HL-60 (cell line): ENCODE measurements at regions not wholly inside any gene's neighbourhood (a gene's known extent, or its start where the extent isn't known, plus 50 kb on each side); places are given as distances from the start of the nearest gene placed in this dataset.

Experiments
- DNase-seq, 2 experiments: peaks; one replicate each; pipeline ENCODE4 v3.0.0-alpha.2; 2010 to 2020; ENCODE audit warnings: low read depth in 1 of 2, low spot score in 1 of 2
- H3K27ac ChIP-seq: fragments of 250-450 bp; sonication (Bioruptor Pico); replicated peaks from 2 replicates; pipeline ENCODE4 v1.5.1; 2020; ENCODE audit warnings: mild to moderate bottlenecking, moderate library complexity
- H3K27me3 ChIP-seq: fragments of 250-450 bp; sonication (Bioruptor Pico); 2 replicates; pipeline ENCODE4 v1.5.1; 2021; ENCODE audit warnings: mild to moderate bottlenecking, moderate library complexity; ENCODE audit not compliant: insufficient read depth, poor library complexity, severe bottlenecking
- H3K4me3 ChIP-seq: replicated peaks from 2 replicates; pipeline ENCODE4 v1.5.1; 2011; ENCODE audit warnings: mild to moderate bottlenecking, control low read depth, low read length; ENCODE audit not compliant: insufficient read depth
- GABPA ChIP-seq: IDR thresholded peaks from 2 replicates; pipeline ENCODE4 v1.6.1; 2012; ENCODE audit warnings: low read depth
- POLR2AphosphoS5 ChIP-seq: IDR thresholded peaks from 2 replicates; pipeline ENCODE4 v1.6.1; 2012; ENCODE audit warnings: low read depth
- SPI1 ChIP-seq: IDR thresholded peaks from 2 replicates; pipeline ENCODE4 v1.6.1; 2012; ENCODE audit warnings: low read depth, mild to moderate bottlenecking, borderline replicate concordance
- TF ChIP-seq, protein P1 (sequence below): IDR thresholded peaks from one replicate; pipeline ENCODE4 v1.5.1; 2011; ENCODE audit warnings: low read length, control low read depth, inconsistent platforms; ENCODE audit not compliant: insufficient read depth
- TF ChIP-seq, protein P2 (sequence below): IDR thresholded peaks from 2 replicates; pipeline ENCODE4 v1.6.1; 2012; ENCODE audit warnings: low read depth; ENCODE audit not compliant: insufficient replicate concordance

DNA sequence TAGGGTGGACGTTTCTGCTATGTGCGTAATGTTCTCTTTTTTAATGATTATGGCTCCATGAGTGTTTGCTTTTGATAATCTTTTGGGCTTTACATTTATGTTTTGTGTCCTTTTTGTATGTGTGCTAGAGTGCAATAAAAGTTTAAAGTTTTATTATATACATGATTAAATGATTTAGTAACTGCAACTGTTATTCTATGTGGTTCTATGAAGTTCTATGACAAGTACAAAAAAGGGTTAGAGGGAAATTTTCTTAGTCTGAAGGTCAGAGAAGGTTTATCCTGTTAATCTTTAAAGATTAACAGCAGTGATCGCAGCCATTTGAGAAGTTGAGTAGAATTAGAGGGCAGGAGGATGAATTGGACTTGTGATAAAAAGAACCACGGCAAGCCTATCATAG is 386.4 kb upstream of the CHRM3 start:
- Histone ChIP-seq H3K4me3 (no peak overlapping the region), H3K27me3 (no peaks in the 10 kb centered on the region), H3K27ac (no peak overlapping the region)
- TF ChIP-seq SPI1: no peak
- TF ChIP-seq, protein P1, sequence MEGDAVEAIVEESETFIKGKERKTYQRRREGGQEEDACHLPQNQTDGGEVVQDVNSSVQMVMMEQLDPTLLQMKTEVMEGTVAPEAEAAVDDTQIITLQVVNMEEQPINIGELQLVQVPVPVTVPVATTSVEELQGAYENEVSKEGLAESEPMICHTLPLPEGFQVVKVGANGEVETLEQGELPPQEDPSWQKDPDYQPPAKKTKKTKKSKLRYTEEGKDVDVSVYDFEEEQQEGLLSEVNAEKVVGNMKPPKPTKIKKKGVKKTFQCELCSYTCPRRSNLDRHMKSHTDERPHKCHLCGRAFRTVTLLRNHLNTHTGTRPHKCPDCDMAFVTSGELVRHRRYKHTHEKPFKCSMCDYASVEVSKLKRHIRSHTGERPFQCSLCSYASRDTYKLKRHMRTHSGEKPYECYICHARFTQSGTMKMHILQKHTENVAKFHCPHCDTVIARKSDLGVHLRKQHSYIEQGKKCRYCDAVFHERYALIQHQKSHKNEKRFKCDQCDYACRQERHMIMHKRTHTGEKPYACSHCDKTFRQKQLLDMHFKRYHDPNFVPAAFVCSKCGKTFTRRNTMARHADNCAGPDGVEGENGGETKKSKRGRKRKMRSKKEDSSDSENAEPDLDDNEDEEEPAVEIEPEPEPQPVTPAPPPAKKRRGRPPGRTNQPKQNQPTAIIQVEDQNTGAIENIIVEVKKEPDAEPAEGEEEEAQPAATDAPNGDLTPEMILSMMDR: no peak
- TF ChIP-seq GABPA: no peak
- TF ChIP-seq, protein P2, sequence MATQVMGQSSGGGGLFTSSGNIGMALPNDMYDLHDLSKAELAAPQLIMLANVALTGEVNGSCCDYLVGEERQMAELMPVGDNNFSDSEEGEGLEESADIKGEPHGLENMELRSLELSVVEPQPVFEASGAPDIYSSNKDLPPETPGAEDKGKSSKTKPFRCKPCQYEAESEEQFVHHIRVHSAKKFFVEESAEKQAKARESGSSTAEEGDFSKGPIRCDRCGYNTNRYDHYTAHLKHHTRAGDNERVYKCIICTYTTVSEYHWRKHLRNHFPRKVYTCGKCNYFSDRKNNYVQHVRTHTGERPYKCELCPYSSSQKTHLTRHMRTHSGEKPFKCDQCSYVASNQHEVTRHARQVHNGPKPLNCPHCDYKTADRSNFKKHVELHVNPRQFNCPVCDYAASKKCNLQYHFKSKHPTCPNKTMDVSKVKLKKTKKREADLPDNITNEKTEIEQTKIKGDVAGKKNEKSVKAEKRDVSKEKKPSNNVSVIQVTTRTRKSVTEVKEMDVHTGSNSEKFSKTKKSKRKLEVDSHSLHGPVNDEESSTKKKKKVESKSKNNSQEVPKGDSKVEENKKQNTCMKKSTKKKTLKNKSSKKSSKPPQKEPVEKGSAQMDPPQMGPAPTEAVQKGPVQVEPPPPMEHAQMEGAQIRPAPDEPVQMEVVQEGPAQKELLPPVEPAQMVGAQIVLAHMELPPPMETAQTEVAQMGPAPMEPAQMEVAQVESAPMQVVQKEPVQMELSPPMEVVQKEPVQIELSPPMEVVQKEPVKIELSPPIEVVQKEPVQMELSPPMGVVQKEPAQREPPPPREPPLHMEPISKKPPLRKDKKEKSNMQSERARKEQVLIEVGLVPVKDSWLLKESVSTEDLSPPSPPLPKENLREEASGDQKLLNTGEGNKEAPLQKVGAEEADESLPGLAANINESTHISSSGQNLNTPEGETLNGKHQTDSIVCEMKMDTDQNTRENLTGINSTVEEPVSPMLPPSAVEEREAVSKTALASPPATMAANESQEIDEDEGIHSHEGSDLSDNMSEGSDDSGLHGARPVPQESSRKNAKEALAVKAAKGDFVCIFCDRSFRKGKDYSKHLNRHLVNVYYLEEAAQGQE: no peak
- no peak for TF ChIP-seq POLR2AphosphoS5
- DNase-seq: no peak

DNA sequence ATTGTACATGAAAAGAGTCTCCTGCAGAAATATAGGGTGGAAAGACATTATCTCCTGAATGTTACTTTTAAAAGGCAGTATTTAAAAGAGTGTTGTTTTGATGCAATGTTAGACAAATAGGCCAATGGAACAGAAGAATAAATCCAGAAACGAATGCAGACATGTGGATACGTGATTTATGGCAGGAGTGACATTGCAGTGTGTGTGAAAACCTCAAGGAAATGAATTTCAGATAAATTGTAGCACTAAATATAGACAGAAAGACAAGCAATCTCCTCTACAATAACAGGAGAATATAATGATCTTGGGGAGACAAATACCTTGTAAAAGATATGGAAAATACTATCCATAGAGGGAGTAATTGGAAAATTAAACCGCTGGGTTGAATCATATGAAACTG is 387.8 kb upstream of the CHRM3 start:
- DNase-seq: no peak
- no peak for TF ChIP-seq GABPA
- TF ChIP-seq, protein P1: no peak
- TF ChIP-seq SPI1: no peak
- TF ChIP-seq, protein P2: no peak
- no peak for TF ChIP-seq POLR2AphosphoS5
- H3K27me3 ChIP-seq: no peaks in the 10 kb centered on the region

DNA sequence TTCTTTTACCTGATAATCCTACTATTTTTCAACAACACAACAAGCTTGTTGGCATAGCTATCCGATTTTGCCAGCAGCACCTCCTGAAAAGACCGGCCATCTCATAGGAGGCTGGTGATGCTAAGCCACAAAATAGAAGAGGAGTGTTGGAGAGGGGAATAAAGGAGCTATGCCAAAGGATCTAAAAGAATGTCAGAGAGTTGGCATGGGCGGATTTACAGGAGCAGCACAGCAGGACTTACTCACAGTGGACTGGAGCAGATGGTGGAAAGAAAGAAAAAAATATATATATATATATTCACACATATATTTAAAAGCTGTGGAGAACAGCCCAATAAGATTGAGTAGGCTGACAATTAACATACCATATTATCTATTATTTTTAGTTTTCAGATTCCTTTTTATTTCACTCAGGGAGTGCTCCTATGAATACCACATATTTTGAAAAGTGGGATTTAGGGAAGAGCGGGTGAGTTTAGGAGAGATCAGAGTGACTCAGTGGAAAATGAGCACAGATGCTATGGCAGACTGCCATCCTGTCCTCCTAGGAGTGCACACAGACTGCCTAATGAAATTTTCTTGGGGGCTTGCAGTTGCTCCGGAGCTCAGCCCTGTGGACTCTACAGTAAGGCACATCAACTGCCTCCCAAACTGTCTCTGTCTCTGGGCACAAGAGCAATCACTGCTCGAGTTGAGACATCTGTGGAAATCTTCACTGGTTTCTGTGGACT is 394.4 kb upstream of the CHRM3 start:
- TF ChIP-seq, protein P1: no peak
- no peak for TF ChIP-seq GABPA
- no peak for TF ChIP-seq SPI1
- TF ChIP-seq, protein P2: no peak
- TF ChIP-seq POLR2AphosphoS5: no peak
- Histone ChIP-seq H3K27ac (no peak overlapping the region), H3K4me3 (no peak overlapping the region), H3K27me3 (no peaks in the 10 kb centered on the region)
- no peak for DNase-seq

More for the DNA sequence above, 387.8 kb upstream of the CHRM3 start:
- H3K4me3 ChIP-seq: no peak overlapping the region
- no peak overlapping the region for H3K27ac ChIP-seq
